ENCODE measurements at regions not wholly inside any gene's neighbourhood (a gene's known extent, or its start where the extent isn't known, plus 50 kb on each side); places are given as distances from the start of the nearest gene placed in this dataset.
"Not testable (repeated sequence)": the region's sequence is repeated elsewhere in the genome, so short reads cannot be mapped to it uniquely, and the experiment has no call there.

GRCh38 chr11:80719292-80719646 is 1278.4 kb upstream of the TENM4 start:
- no peak for DNase-seq

- no peak for DNase-seq
Measured at GRCh38 chr11:80718611-80719291, 1277.9 kb upstream of the TENM4 start.

- no peak for DNase-seq
Measured at GRCh38 chr11:80702264-80702663, 1261.4 kb upstream of the TENM4 start.

GRCh38 chr11:80700386-80700785 is 1259.6 kb upstream of the TENM4 start:
- DNase-seq, result no peak

GRCh38 chr11:80699406-80700177 is 1258.8 kb upstream of the TENM4 start:
- DNase-seq, result not testable (repeated sequence)

GRCh38 chr11:80698637-80699036 is 1257.8 kb upstream of the TENM4 start:
- DNase-seq, result no peak

- no peak for DNase-seq
Measured at GRCh38 chr11:80694385-80694784, 1253.6 kb upstream of the TENM4 start.

GRCh38 chr11:80687941-80688340 is 1247.1 kb upstream of the TENM4 start:
- no peak for DNase-seq

GRCh38 chr11:80686889-80687288 is 1246.1 kb upstream of the TENM4 start:
- DNase-seq, result no peak

- no peak for DNase-seq
Measured at GRCh38 chr11:80673566-80673965, 1232.7 kb upstream of the TENM4 start.

GRCh38 chr11:80669620-80670019 is 1228.8 kb upstream of the TENM4 start:
- DNase-seq, result no peak

GRCh38 chr11:80668039-80668438 is 1227.2 kb upstream of the TENM4 start:
- DNase-seq, result no peak

GRCh38 chr11:80655834-80656233 is 1215.0 kb upstream of the TENM4 start:
- no peak for DNase-seq

- no peak for DNase-seq
Measured at GRCh38 chr11:80650966-80651365, 1210.1 kb upstream of the TENM4 start.

GRCh38 chr11:80649186-80649585 is 1208.4 kb upstream of the TENM4 start:
- no peak for DNase-seq

- no peak for DNase-seq
Measured at GRCh38 chr11:80638296-80638695, 1197.5 kb upstream of the TENM4 start.

- no peak for DNase-seq
Measured at GRCh38 chr11:80637571-80637970, 1196.7 kb upstream of the TENM4 start.

GRCh38 chr11:80636999-80637398 is 1196.2 kb upstream of the TENM4 start:
- DNase-seq, result no peak

- no peak for DNase-seq
Measured at GRCh38 chr11:80635178-80635577, 1194.3 kb upstream of the TENM4 start.

- no peak for DNase-seq
Measured at GRCh38 chr11:80632691-80633090, 1191.9 kb upstream of the TENM4 start.

- no peak for DNase-seq
Measured at GRCh38 chr11:80632156-80632555, 1191.3 kb upstream of the TENM4 start.

- no peak for DNase-seq
Measured at GRCh38 chr11:80629466-80629865, 1188.6 kb upstream of the TENM4 start.

- DNase-seq, result no peak
Measured at GRCh38 chr11:80627364-80627763, 1186.5 kb upstream of the TENM4 start.

GRCh38 chr11:80626721-80627120 is 1185.9 kb upstream of the TENM4 start:
- DNase-seq, result no peak

- no peak for DNase-seq
Measured at GRCh38 chr11:80625563-80625962, 1184.7 kb upstream of the TENM4 start.

Data from DMS79 treated with DMSO at 0.1 percent for 48 hours (cell line).